ENCODE measurements at regions not wholly inside any gene's neighbourhood (a gene's known extent, or its start where the extent isn't known, plus 50 kb on each side); places are given as distances from the start of the nearest gene placed in this dataset.

DNA sequence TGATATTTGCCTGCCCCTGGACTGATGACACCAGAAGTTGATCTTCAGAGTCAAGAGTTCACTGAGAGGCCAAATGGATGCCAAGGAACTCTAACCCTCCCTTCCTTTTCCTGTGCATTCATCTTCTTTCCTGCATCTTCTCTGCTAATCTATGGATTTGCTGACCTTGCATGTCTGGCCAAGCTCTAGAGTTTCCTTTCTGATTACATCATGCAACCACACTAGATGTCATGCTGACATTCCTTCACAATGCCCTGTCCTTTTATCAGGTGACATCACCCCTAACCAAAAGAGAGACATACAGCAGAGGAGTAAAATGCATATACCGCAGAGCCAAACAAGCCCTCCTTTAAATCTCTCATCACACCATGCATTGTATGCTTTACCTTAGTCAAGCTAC lies 487.6 kb downstream of the TFAP2A start:
- ChIA-PET POLR2A (no interaction called here), CTCF (no interaction called here)
- H3K9me3 ChIP-seq (ENCODE audit: control insufficient read depth, insufficient read depth, low read length): peaks cover 4% of the 10 kb centered on the region; the same call in 1 of the 2 replicates
- H3K4me3 ChIP-seq (ENCODE audit: low read depth, low read length): no peak overlapping the region
- DNase-seq (ENCODE audit: low read depth, low spot score): no peak
- H3K27me3 ChIP-seq (ENCODE audit: control insufficient read depth, insufficient read depth, low read length): no peaks in the 10 kb centered on the region
- no peak overlapping the region for H3K27ac ChIP-seq (ENCODE audit: low read depth, low read length)
- TF ChIP-seq, protein P1, sequence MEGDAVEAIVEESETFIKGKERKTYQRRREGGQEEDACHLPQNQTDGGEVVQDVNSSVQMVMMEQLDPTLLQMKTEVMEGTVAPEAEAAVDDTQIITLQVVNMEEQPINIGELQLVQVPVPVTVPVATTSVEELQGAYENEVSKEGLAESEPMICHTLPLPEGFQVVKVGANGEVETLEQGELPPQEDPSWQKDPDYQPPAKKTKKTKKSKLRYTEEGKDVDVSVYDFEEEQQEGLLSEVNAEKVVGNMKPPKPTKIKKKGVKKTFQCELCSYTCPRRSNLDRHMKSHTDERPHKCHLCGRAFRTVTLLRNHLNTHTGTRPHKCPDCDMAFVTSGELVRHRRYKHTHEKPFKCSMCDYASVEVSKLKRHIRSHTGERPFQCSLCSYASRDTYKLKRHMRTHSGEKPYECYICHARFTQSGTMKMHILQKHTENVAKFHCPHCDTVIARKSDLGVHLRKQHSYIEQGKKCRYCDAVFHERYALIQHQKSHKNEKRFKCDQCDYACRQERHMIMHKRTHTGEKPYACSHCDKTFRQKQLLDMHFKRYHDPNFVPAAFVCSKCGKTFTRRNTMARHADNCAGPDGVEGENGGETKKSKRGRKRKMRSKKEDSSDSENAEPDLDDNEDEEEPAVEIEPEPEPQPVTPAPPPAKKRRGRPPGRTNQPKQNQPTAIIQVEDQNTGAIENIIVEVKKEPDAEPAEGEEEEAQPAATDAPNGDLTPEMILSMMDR (IDR thresholded peaks at IDR 0.05; ENCODE audit: low read depth, low read length): no peak

DNA sequence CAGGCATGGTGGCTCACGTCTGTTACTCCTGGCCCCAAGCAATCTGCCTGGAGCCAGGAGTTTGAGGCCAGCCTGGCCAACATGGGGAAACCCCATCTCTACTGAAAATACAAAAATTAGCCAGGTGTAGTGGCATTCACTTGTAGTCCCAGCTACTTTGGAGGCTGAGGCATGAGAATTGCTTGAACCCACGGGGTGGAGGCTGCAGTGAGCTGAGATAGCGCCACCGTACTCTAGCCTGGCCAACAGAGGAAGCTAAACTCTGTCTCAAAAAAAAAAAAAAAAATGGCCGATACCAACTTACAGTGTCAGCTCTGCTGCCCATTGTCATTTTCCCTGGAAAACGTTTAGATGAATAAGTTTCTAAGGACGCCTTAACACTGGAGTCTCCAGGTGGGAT lies 489.9 kb downstream of the TFAP2A start:
- Histone ChIP-seq H3K4me3 (ENCODE audit: low read depth, low read length) (no peak overlapping the region), H3K27me3 (ENCODE audit: control insufficient read depth, insufficient read depth, low read length) (no peaks in the 10 kb centered on the region), H3K9me3 (ENCODE audit: control insufficient read depth, insufficient read depth, low read length) (peaks cover 3% of the 10 kb centered on the region; the same call in 1 of the 2 replicates), H3K27ac (ENCODE audit: low read depth, low read length) (no peak overlapping the region)
- TF ChIP-seq, protein P1 (IDR thresholded peaks at IDR 0.05; ENCODE audit: low read depth, low read length): no peak
- no peak for DNase-seq (ENCODE audit: low read depth, low spot score)
- ChIA-PET CTCF (no interaction called here), POLR2A (no interaction called here)

DNA sequence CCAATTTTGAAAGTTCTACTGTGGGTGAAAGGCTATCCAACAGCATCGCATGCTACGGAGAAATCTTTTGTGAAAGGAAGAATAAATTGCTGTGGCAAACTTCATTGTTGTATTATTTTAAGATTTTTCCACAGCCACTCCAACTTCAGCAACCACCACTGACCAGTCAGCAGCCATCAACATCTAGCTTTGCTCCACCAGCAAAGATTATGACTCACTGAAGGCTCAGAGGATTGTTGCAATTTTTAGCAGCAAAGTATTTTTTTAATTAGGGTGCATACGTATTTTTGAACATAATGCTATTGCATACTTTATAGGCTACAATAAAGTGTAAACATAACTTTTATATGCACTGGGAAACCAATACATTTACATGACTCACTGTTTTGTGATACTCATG lies 493.5 kb downstream of the TFAP2A start:
- Histone ChIP-seq H3K4me3 (ENCODE audit: low read depth, low read length) (no peak overlapping the region), H3K27me3 (ENCODE audit: control insufficient read depth, insufficient read depth, low read length) (no peaks in the 10 kb centered on the region), H3K27ac (ENCODE audit: low read depth, low read length) (no peak overlapping the region), H3K9me3 (ENCODE audit: control insufficient read depth, insufficient read depth, low read length) (peaks cover 3% of the 10 kb centered on the region; the same call in 1 of the 2 replicates)
- TF ChIP-seq, protein P1 (IDR thresholded peaks at IDR 0.05; ENCODE audit: low read depth, low read length): no peak
- ChIA-PET POLR2A (no interaction called here), CTCF (no interaction called here)
- DNase-seq (ENCODE audit: low read depth, low spot score): no peak

DNA sequence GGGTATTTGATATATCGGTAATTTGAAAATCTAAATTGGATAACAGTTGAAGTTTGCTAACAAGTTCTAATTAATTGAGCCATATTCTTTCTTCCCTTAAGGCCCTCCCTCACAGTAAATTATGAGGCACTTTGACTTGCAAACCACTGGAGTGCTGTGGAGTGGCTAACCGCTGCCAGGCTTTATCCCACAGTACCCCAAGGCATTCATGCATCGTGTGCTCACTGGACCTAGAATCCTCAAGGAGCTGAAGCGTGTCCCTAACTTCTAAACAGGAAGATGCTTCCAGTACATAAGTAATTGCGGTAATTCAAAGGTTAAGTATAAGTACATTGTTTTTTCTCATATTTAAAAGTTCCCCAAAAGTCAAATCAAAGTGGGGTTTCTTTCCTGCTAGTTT lies 499.9 kb downstream of the TFAP2A start:
- no peak for DNase-seq (ENCODE audit: low read depth, low spot score)
- H3K4me3 ChIP-seq (ENCODE audit: low read depth, low read length): no peak overlapping the region
- TF ChIP-seq, protein P1 (IDR thresholded peaks at IDR 0.05; ENCODE audit: low read depth, low read length): no peak
- no peaks in the 10 kb centered on the region for H3K27me3 ChIP-seq (ENCODE audit: control insufficient read depth, insufficient read depth, low read length)
- POLR2A ChIA-PET: no interaction called here
- peaks cover 3% of the 10 kb centered on the region; the same call in 1 of the 2 replicates for H3K9me3 ChIP-seq (ENCODE audit: control insufficient read depth, insufficient read depth, low read length)
- CTCF ChIA-PET: no interaction called here
- H3K27ac ChIP-seq (ENCODE audit: low read depth, low read length): no peak overlapping the region

DNA sequence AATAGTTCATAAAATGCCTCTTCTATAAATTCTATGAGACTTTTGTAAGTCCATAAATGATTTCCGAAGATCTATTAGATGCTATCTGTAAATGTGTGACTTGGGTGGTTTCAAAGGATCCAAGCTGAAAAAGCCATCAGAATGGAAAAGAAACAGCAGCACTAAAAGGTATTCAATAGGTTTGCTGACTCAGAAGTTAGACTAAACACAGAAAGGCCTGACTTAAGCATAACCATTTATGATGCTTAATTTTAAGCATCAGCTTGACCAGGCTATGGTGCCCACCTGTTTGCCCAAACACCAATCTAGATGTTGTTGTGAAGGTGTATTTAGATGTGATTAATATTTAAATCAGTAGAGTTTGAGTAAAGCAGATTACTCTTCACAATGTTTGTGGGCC lies 513.5 kb downstream of the TFAP2A start:
- CTCF ChIA-PET: no interaction called here
- TF ChIP-seq, protein P1 (IDR thresholded peaks at IDR 0.05; ENCODE audit: low read depth, low read length): no peak
- Histone ChIP-seq H3K9me3 (ENCODE audit: control insufficient read depth, insufficient read depth, low read length) (peaks cover 8% of the 10 kb centered on the region; the same call in 1 of the 2 replicates), H3K4me3 (ENCODE audit: low read depth, low read length) (no peak overlapping the region), H3K27ac (ENCODE audit: low read depth, low read length) (no peak overlapping the region), H3K27me3 (ENCODE audit: control insufficient read depth, insufficient read depth, low read length) (no peaks in the 10 kb centered on the region)
- POLR2A ChIA-PET: no interaction called here
- DNase-seq (ENCODE audit: low read depth, low spot score): no peak
